Skeletal muscle satellite cell (primary cell): ENCODE measurements at regions not wholly inside any gene's neighbourhood (a gene's known extent, or its start where the extent isn't known, plus 50 kb on each side); places are given as distances from the start of the nearest gene placed in this dataset.
"Not testable (repeated sequence)": the region's sequence is repeated elsewhere in the genome, so short reads cannot be mapped to it uniquely, and the experiment has no call there.

ENCODE experiments used
- H3K27me3 ChIP-seq: 2 replicates; pipeline ENCODE4 v1.7.0; 2013; ENCODE audit warnings: low read length; ENCODE audit not compliant: control insufficient read depth, insufficient read depth
- H3K36me3 ChIP-seq: 2 replicates; pipeline ENCODE4 v1.7.0; 2013; ENCODE audit warnings: mild to moderate bottlenecking, control low read depth, low read length; ENCODE audit not compliant: insufficient read depth
- H3K4me1 ChIP-seq: 2 replicates; pipeline ENCODE4 v1.7.0; 2013; ENCODE audit warnings: low read length; ENCODE audit not compliant: control insufficient read depth, insufficient read depth
- H3K4me2 ChIP-seq: 2 replicates; pipeline ENCODE4 v1.7.0; 2013; ENCODE audit warnings: mild to moderate bottlenecking, low read length
- H3K4me3 ChIP-seq: 2 replicates; pipeline ENCODE4 v1.7.0; 2013; ENCODE audit warnings: low read length
- H3K9ac ChIP-seq: 2 replicates; pipeline ENCODE4 v1.7.0; 2013; ENCODE audit warnings: mild to moderate bottlenecking, low read depth, low read length, moderate library complexity
- H3K9me3 ChIP-seq: replicated peaks from 2 replicates; pipeline ENCODE4 v1.7.0; 2013; ENCODE audit warnings: mild to moderate bottlenecking, control low read depth, low read length

- Histone ChIP-seq H3K9ac (no peak overlapping the region), H3K4me1 (no peaks in the 10 kb centered on the region), H3K27me3 (no peaks in the 10 kb centered on the region), H3K4me2 (no peak overlapping the region), H3K36me3 (no peaks in the 10 kb centered on the region), H3K9me3 (no peaks in the 10 kb centered on the region), H3K4me3 (no peak overlapping the region)
Observed at GRCh38 chrX:11010476-11010875, 100.7 kb upstream of the HCCS start.

- no peak overlapping the region for H3K4me2 ChIP-seq
- no peaks in the 10 kb centered on the region for H3K9me3 ChIP-seq
- H3K9ac ChIP-seq: no peak overlapping the region
- no peaks in the 10 kb centered on the region for H3K4me1 ChIP-seq
- H3K27me3 ChIP-seq: no peaks in the 10 kb centered on the region
- H3K4me3 ChIP-seq: no peak overlapping the region
- no peaks in the 10 kb centered on the region for H3K36me3 ChIP-seq
Observed at GRCh38 chrX:11016728-11017127, 94.4 kb upstream of the HCCS start.

- H3K27me3 ChIP-seq, H3K4me2 ChIP-seq, H3K4me3 ChIP-seq, H3K4me1 ChIP-seq, H3K9ac ChIP-seq, H3K36me3 ChIP-seq, H3K9me3 ChIP-seq: not testable (repeated sequence)
Observed at GRCh38 chrX:11022588-11022987, 88.5 kb upstream of the HCCS start.

GRCh38 chrX:11039926-11040325 is 71.2 kb upstream of the HCCS start:
- H3K4me2 ChIP-seq: no peak overlapping the region
- H3K27me3 ChIP-seq: no peaks in the 10 kb centered on the region
- H3K4me3 ChIP-seq: no peak overlapping the region
- no peaks in the 10 kb centered on the region for H3K4me1 ChIP-seq
- no peaks in the 10 kb centered on the region for H3K36me3 ChIP-seq
- H3K9me3 ChIP-seq: no peaks in the 10 kb centered on the region
- no peak overlapping the region for H3K9ac ChIP-seq

GRCh38 chrX:11040405-11040804 is 70.7 kb upstream of the HCCS start:
- H3K9ac ChIP-seq: no peak overlapping the region
- H3K36me3 ChIP-seq: no peaks in the 10 kb centered on the region
- H3K27me3 ChIP-seq: no peaks in the 10 kb centered on the region
- no peaks in the 10 kb centered on the region for H3K9me3 ChIP-seq
- H3K4me1 ChIP-seq: no peaks in the 10 kb centered on the region
- H3K4me2 ChIP-seq: no peak overlapping the region
- no peak overlapping the region for H3K4me3 ChIP-seq

GRCh38 chrX:11040996-11041395 is 70.1 kb upstream of the HCCS start:
- Histone ChIP-seq H3K36me3 (no peaks in the 10 kb centered on the region), H3K27me3 (no peaks in the 10 kb centered on the region), H3K9ac (no peak overlapping the region), H3K9me3 (no peaks in the 10 kb centered on the region), H3K4me1 (no peaks in the 10 kb centered on the region), H3K4me2 (no peak overlapping the region), H3K4me3 (no peak overlapping the region)

GRCh38 chrX:11050013-11050412 is 61.1 kb upstream of the HCCS start:
- H3K36me3 ChIP-seq: no peaks in the 10 kb centered on the region
- no peaks in the 10 kb centered on the region for H3K27me3 ChIP-seq
- H3K9ac ChIP-seq: no peak overlapping the region
- H3K9me3 ChIP-seq: no peaks in the 10 kb centered on the region
- H3K4me2 ChIP-seq: no peak overlapping the region
- H3K4me3 ChIP-seq: no peak overlapping the region
- no peaks in the 10 kb centered on the region for H3K4me1 ChIP-seq

GRCh38 chrX:11053351-11053750 is 57.8 kb upstream of the HCCS start:
- no peaks in the 10 kb centered on the region for H3K9me3 ChIP-seq
- no peak overlapping the region for H3K4me3 ChIP-seq
- H3K4me1 ChIP-seq: no peaks in the 10 kb centered on the region
- H3K36me3 ChIP-seq: no peaks in the 10 kb centered on the region
- no peaks in the 10 kb centered on the region for H3K27me3 ChIP-seq
- H3K4me2 ChIP-seq: no peak overlapping the region
- H3K9ac ChIP-seq: no peak overlapping the region

- peaks cover 18% of the 10 kb centered on the region for H3K4me1 ChIP-seq
- H3K4me2 ChIP-seq: no peak overlapping the region
Observed at GRCh38 chrX:11056322-11057176, 54.6 kb upstream of the HCCS start.

GRCh38 chrX:11059933-11060332 is 51.2 kb upstream of the HCCS start:
- peak overlapping the region; percentile 58 for H3K4me2 ChIP-seq
- H3K36me3 ChIP-seq: no peaks in the 10 kb centered on the region
- H3K27me3 ChIP-seq: no peaks in the 10 kb centered on the region
- no peak overlapping the region for H3K4me3 ChIP-seq
- no peak overlapping the region for H3K9ac ChIP-seq
- peaks cover 30% of the 10 kb centered on the region for H3K4me1 ChIP-seq
- no peaks in the 10 kb centered on the region for H3K9me3 ChIP-seq

More at GRCh38 chrX:11056322-11057176, 54.6 kb upstream of the HCCS start:
- no peaks in the 10 kb centered on the region for H3K36me3 ChIP-seq
- no peak overlapping the region for H3K9ac ChIP-seq
- H3K9me3 ChIP-seq: no peaks in the 10 kb centered on the region
- no peaks in the 10 kb centered on the region for H3K27me3 ChIP-seq
- no peak overlapping the region for H3K4me3 ChIP-seq
